HG03159 (cell line): ENCODE measurements at regions not wholly inside any gene's neighbourhood (a gene's known extent, or its start where the extent isn't known, plus 50 kb on each side); places are given as distances from the start of the nearest gene placed in this dataset.

Experiments
- ATAC-seq: cut with Tn5 transposase; IDR thresholded peaks from one replicate; pipeline ENCODE4 v1.9.1; 2021; ENCODE audit warnings: mild to moderate bottlenecking, moderate library complexity; ENCODE audit not compliant: unreplicated experiment

GRCh38 chr6:82017288-82017687, 230.3 kb downstream of the IBTK start:
- no peak for ATAC-seq

- ATAC-seq = no peak
Measured at GRCh38 chr6:82015526-82015925, 232.0 kb downstream of the IBTK start.

- no peak for ATAC-seq
Measured at GRCh38 chr6:82015043-82015442, 232.5 kb downstream of the IBTK start.

- no peak for ATAC-seq
Measured at GRCh38 chr6:82013561-82014530, 233.7 kb downstream of the IBTK start.

GRCh38 chr6:82006027-82006738, 241.4 kb downstream of the IBTK start:
- ATAC-seq = peak; percentile 89

- no peak for ATAC-seq
Measured at GRCh38 chr6:82000551-82000950, 247.0 kb downstream of the IBTK start.

- ATAC-seq = no peak
Measured at GRCh38 chr6:81999826-82000225, 247.3 kb upstream of the TENT5A start.

- ATAC-seq = no peak
Measured at GRCh38 chr6:81999270-81999669, 246.8 kb upstream of the TENT5A start.

- no peak for ATAC-seq
Measured at GRCh38 chr6:81998432-81998831, 246.0 kb upstream of the TENT5A start.

- ATAC-seq = no peak
Measured at GRCh38 chr6:81997090-81997926, 244.8 kb upstream of the TENT5A start.

- no peak for ATAC-seq
Measured at GRCh38 chr6:81996414-81996813, 243.9 kb upstream of the TENT5A start.

GRCh38 chr6:81995548-81996289, 243.2 kb upstream of the TENT5A start:
- no peak for ATAC-seq

GRCh38 chr6:81988871-81989270, 236.4 kb upstream of the TENT5A start:
- no peak for ATAC-seq

- ATAC-seq = no peak
Measured at GRCh38 chr6:81988446-81988845, 236.0 kb upstream of the TENT5A start.

- no peak for ATAC-seq
Measured at GRCh38 chr6:81987293-81987692, 234.8 kb upstream of the TENT5A start.

- no peak for ATAC-seq
Measured at GRCh38 chr6:81985191-81985590, 232.7 kb upstream of the TENT5A start.

GRCh38 chr6:81984599-81984998, 232.1 kb upstream of the TENT5A start:
- ATAC-seq = peak; percentile 59

- ATAC-seq = no peak
Measured at GRCh38 chr6:81981812-81982211, 229.3 kb upstream of the TENT5A start.

- ATAC-seq = no peak
Measured at GRCh38 chr6:81979767-81980166, 227.3 kb upstream of the TENT5A start.

GRCh38 chr6:81979329-81979728, 226.8 kb upstream of the TENT5A start:
- no peak for ATAC-seq
